ENCODE measurements at regions not wholly inside any gene's neighbourhood (a gene's known extent, or its start where the extent isn't known, plus 50 kb on each side); places are given as distances from the start of the nearest gene placed in this dataset.
A peak's percentile ranks its signal among the peaks of the same experiment; 100 is the strongest.

GRCh38 chrX:22325096-22325495 lies 52.4 kb downstream of the CBLL2 start:
- no peak for TF ChIP-seq CTCF (IDR thresholded peaks at IDR 0.05; ENCODE audit: insufficient read depth, low read depth, low read length, missing control alignments)
- DNase-seq (ENCODE audit: low read depth): no peak
- no peak overlapping the region for H3K4me3 ChIP-seq (ENCODE audit: low read length)

GRCh38 chrX:22329783-22330182 lies 57.1 kb downstream of the CBLL2 start:
- no peak overlapping the region for H3K4me3 ChIP-seq (ENCODE audit: low read length)
- TF ChIP-seq CTCF (IDR thresholded peaks at IDR 0.05; ENCODE audit: insufficient read depth, low read depth, low read length, missing control alignments): no peak
- no peak for DNase-seq (ENCODE audit: low read depth)

DNA sequence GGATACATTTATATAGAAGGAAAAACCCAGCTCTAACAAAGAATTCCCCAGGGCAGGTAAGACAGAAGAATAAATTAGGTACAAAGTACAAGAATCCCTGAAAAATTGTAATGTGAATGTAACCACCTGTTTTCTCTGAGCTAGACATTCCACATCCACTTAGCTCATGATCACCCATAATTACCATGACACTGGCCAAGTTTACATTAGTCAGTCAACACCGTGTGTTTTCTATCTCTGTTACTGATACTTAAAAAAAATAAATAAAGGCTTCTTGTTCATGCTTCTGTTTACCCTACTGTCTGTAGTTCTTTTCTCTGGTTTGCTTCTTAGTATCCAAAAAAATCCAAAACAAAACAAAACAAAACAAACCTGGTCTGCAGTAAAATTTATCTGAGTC lies 66.0 kb downstream of the CBLL2 start:
- H3K4me3 ChIP-seq (ENCODE audit: low read length): no peak overlapping the region
- DNase-seq (ENCODE audit: low read depth): peak; percentile 29
- TF ChIP-seq CTCF (IDR thresholded peaks at IDR 0.05; ENCODE audit: insufficient read depth, low read depth, low read length, missing control alignments): no peak

GRCh38 chrX:22339459-22339858 lies 66.7 kb downstream of the CBLL2 start:
- DNase-seq (ENCODE audit: low read depth): no peak
- no peak overlapping the region for H3K4me3 ChIP-seq (ENCODE audit: low read length)
- no peak for TF ChIP-seq CTCF (IDR thresholded peaks at IDR 0.05; ENCODE audit: insufficient read depth, low read depth, low read length, missing control alignments)

GRCh38 chrX:22340022-22340616 lies 67.4 kb downstream of the CBLL2 start:
- DNase-seq (ENCODE audit: low read depth): peak; percentile 29
- no peak for TF ChIP-seq CTCF (IDR thresholded peaks at IDR 0.05; ENCODE audit: insufficient read depth, low read depth, low read length, missing control alignments)

GRCh38 chrX:22343192-22343591 lies 70.5 kb downstream of the CBLL2 start:
- no peak overlapping the region for H3K4me3 ChIP-seq (ENCODE audit: low read length)
- no peak for TF ChIP-seq CTCF (IDR thresholded peaks at IDR 0.05; ENCODE audit: insufficient read depth, low read depth, low read length, missing control alignments)
- DNase-seq (ENCODE audit: low read depth): no peak

More at GRCh38 chrX:22340022-22340616, 67.4 kb downstream of the CBLL2 start:
- H3K4me3 ChIP-seq (ENCODE audit: low read length): no peak overlapping the region

DNA sequence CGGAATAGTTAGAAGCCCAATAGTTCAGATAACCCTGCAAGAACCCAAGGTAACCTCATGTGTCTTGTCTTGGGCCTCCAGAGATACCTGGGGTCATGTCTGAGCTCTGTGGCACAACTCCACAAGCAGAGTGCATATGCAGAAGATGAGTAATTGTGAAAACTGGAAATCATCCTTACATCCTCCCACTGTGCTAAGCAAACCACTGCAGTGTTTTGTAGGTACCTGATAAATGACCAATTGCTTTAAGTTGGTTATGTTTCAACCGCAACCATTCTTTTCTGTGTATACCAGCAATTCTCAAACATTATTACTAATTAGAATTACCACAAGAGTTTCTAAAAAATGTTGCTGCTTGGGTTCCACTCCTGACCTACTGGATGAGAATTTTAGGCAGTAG lies 73.2 kb downstream of the CBLL2 start:
- TF ChIP-seq CTCF (IDR thresholded peaks at IDR 0.05; ENCODE audit: insufficient read depth, low read depth, low read length, missing control alignments): no peak
- peak; percentile 20 for DNase-seq (ENCODE audit: low read depth)
- no peak overlapping the region for H3K4me3 ChIP-seq (ENCODE audit: low read length)

All from epithelial cell of esophagus (primary cell).